K562 (cell line): ENCODE measurements at regions not wholly inside any gene's neighbourhood (a gene's known extent, or its start where the extent isn't known, plus 50 kb on each side); places are given as distances from the start of the nearest gene placed in this dataset.

ENCODE experiments used
- ATAC-seq: fragments of 200-7000 bp; cut with Tn5 transposase; 3 replicates; pipeline ENCODE4 v1.9.1; 2020; ENCODE audit warnings: moderate library complexity
- BruUV-seq: library from RNA; stranded (reverse); fragments of 400-500 nt; replicated peaks from 2 replicates; lab custom pipeline; 2021; lab: Mats Ljungman, UMichigan
- CTCF ChIA-PET: fragments of 300-600 bp; formaldehyde crosslinking; extraction: SDS; loops from one replicate; lab custom pipeline; 2021; ENCODE audit warnings: low intra/inter-chr PET ratio; lab: Yijun Ruan, JAX
- POLR2A ChIA-PET: fragments of 300-600, 350-650 bp; sonication (Branson Sonifier 250); formaldehyde crosslinking; extraction: SDS; loops from one replicate; lab custom pipeline; 2021; ENCODE audit warnings: antibody characterized with exemption, inconsistent platforms; lab: Yijun Ruan, JAX
- DNase-seq, 4 experiments: peaks; one replicate each; pipeline versions ENCODE4 v3.0.0 to v3.0.0-alpha.2; 2011 to 2018; ENCODE audit warnings: low spot score in 3 of 4, mixed read lengths in 3 of 4; ENCODE audit errors: extremely low read depth in 1 of 4
- FAIRE-seq: peaks from 2 replicates; lab custom pipeline; 2011; peaks lifted over from hg19 to GRCh38; lab: Jason Lieb, UNC
- H2AFZ ChIP-seq: 2 replicates; pipeline ENCODE4 v1.6.0; 2011; ENCODE audit warnings: low read depth, low read length, control low read depth, inconsistent platforms
- H3K27ac ChIP-seq: fragments of 200-600 bp; 3 replicates; pipeline ENCODE4 v1.8.0; 2011; ENCODE audit warnings: low read depth, mild to moderate bottlenecking, control low read depth, inconsistent platforms, low read length, moderate library complexity, mixed read lengths; ENCODE audit errors: extremely low read depth
- H3K27me3 ChIP-seq, 2 experiments: fragments of 300-600 bp in 1 of 2; 2 replicates in 1 of 2; 3 replicates in 1 of 2; pipeline versions ENCODE4 v1.6.0 to v1.8.0; 2011; ENCODE audit warnings: inconsistent platforms in 2 of 2, low read length in 2 of 2, mild to moderate bottlenecking in 1 of 2, mixed read lengths in 1 of 2, moderate library complexity in 1 of 2; ENCODE audit not compliant: control insufficient read depth in 2 of 2, insufficient read depth in 2 of 2
- H3K36me3 ChIP-seq: fragments of 300-600 bp; 3 replicates; pipeline ENCODE4 v1.8.0; 2011; ENCODE audit warnings: mild to moderate bottlenecking, low read length, inconsistent platforms; ENCODE audit not compliant: control insufficient read depth, insufficient read depth
- H3K4me1 ChIP-seq, 2 experiments: fragments of 200-600 bp in 1 of 2; replicated peaks in 1 of 2; 2 replicates in 1 of 2; 3 replicates in 1 of 2; pipeline versions ENCODE4 v1.5.1 to v1.8.0; 2011; ENCODE audit warnings: inconsistent platforms in 2 of 2, low read length in 2 of 2, mild to moderate bottlenecking in 1 of 2, mixed read lengths in 1 of 2, moderate library complexity in 1 of 2; ENCODE audit not compliant: control insufficient read depth in 2 of 2, insufficient read depth in 2 of 2
- H3K4me2 ChIP-seq: 2 replicates; pipeline ENCODE4 v1.6.1; 2011; ENCODE audit warnings: low read length, control low read depth, inconsistent platforms, mixed read lengths; ENCODE audit not compliant: insufficient read depth
- H3K4me3 ChIP-seq: fragments of 200-600 bp; sonication (generic), shearing (Covaris generic); 2 replicates; pipeline ENCODE4 v1.5.1; 2016; ENCODE audit warnings: control low read depth, inconsistent platforms
- H3K79me2 ChIP-seq: fragments of 200-600 bp; 3 replicates; pipeline ENCODE4 v1.8.0; 2011; ENCODE audit warnings: low read length, inconsistent platforms; ENCODE audit not compliant: control insufficient read depth, insufficient read depth
- H3K9ac ChIP-seq, 2 experiments: 2 replicates each; pipeline versions ENCODE4 v1.6.0 to v1.6.1; 2011; ENCODE audit warnings: low read depth in 2 of 2, low read length in 2 of 2, control low read depth in 1 of 2, inconsistent platforms in 1 of 2, mild to moderate bottlenecking in 1 of 2, mixed read lengths in 1 of 2; ENCODE audit not compliant: insufficient read depth in 1 of 2
- H3K9me1 ChIP-seq: one replicate; pipeline ENCODE4 v1.6.0; 2011; ENCODE audit warnings: inconsistent platforms, mild to moderate bottlenecking, low read length, moderate library complexity; ENCODE audit not compliant: control insufficient read depth, insufficient read depth
- H3K9me3 ChIP-seq: replicated peaks from 2 replicates; pipeline ENCODE4 v1.5.1; 2011; ENCODE audit warnings: low read depth, low read length, inconsistent platforms; ENCODE audit not compliant: control insufficient read depth, insufficient read depth
- H4K20me1 ChIP-seq: replicated peaks from 2 replicates; pipeline ENCODE4 v1.6.1; 2011; ENCODE audit warnings: low read length, inconsistent platforms, mixed read lengths; ENCODE audit not compliant: control insufficient read depth, insufficient read depth
- ATF4 ChIP-seq: fragments of 450-650 bp; formaldehyde crosslinking; IDR thresholded peaks from 2 replicates; pipeline ENCODE4 v1.4.0; 2022; ENCODE audit warnings: mild to moderate bottlenecking, moderate library complexity
- CREM ChIP-seq: IDR thresholded peaks from 2 replicates; pipeline ENCODE4 v1.6.1; 2014; ENCODE audit warnings: antibody characterized with exemption, low read depth
- DDX20 ChIP-seq: fragments of 450-650 bp; IDR thresholded peaks from 2 replicates; pipeline ENCODE4 v1.6.1; 2016; ENCODE audit warnings: missing genetic modification characterization, low read depth, mild to moderate bottlenecking, missing compliant biosample characterization, moderate library complexity
- EHMT2 ChIP-seq: fragments of 450-650 bp; IDR thresholded peaks from 2 replicates; pipeline ENCODE4 v1.6.1; 2018; ENCODE audit warnings: antibody characterized with exemption
- GATAD2A ChIP-seq: fragments of 450-650 bp; IDR thresholded peaks from 2 replicates; pipeline ENCODE4 v1.6.1; 2017
- YBX1 ChIP-seq: fragments of 450-650 bp; IDR thresholded peaks from 2 replicates; pipeline ENCODE4 v1.7.1; 2016; ENCODE audit warnings: mild to moderate bottlenecking
- ZNF175 ChIP-seq: fragments of 200-800 bp; sonication (Bioruptor generic); IDR thresholded peaks from 2 replicates; pipeline ENCODE4 v1.6.1; 2016; ENCODE audit warnings: low read depth, mild to moderate bottlenecking, missing genetic modification characterization, missing compliant biosample characterization
- whole genome bisulfite sequencing: fragments of 100-300 bp; shearing (Covaris generic); methylation state at CpG from one replicate; pipeline ENCODE4 v1.1.6; 2016; ENCODE audit warnings: low coverage, mixed read lengths; ENCODE audit not compliant: insufficient coverage; ENCODE audit errors: missing lambda C conversion rate; 5-methylcytosine and 5-hydroxymethylcytosine counted together
- in situ Hi-C: fragments of 300-500 bp; cut with MboI; formaldehyde crosslinking; loops from 4 replicates; pipeline ENCODE4 v1.15.0; 2018; ENCODE audit warnings: inconsistent platforms, mixed read lengths
- intact Hi-C: fragments of 100-400 bp; cut with micrococcal nuclease; formaldehyde crosslinking; loops from 2 replicates; pipeline ENCODE4 v1.14.2; 2022

DNA sequence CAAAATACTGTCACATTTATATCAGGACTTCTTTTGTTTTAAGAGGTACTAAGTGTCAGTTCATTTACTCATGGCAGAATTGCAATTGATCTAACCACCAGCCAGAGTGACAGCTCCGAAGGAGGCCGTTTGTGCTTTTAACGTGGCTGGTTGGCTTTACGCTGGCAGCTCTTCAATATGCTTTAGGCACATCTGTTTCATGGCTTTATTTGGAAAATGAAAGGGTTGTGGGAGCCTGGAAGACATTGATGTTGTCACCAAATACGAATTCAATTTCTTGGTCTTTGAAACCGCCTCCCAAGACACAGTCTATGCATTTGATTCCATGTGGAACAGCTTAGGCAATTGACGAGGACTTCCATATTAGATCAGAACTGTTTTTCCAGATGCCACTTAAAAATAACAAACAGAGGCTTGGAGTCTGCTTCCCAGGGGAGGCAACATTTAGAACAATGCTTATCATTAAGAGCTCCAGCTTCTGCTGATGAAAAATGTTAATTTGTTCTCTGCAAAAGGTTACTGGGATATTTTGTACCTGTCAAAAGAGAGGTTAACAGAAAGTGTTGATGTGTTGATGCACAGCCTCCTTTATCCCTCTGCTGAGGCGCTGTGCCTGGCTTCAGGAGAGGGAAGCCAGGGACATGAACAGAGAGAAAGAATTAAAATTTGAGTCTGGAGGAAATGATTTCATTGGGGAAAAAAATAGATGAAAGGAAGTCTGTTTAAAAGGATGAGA, 64.0 kb upstream of the TNFRSF19 start:
- Histone ChIP-seq H3K4me1 (no peaks in the 10 kb centered on the region), H4K20me1 (no peaks in the 10 kb centered on the region), H3K9me1 (no peaks in the 10 kb centered on the region), H3K36me3 (no peaks in the 10 kb centered on the region), H3K9me3 (no peaks in the 10 kb centered on the region), H2AFZ (no peak overlapping the region), H3K4me2 (no peak overlapping the region), H3K9ac (no peak overlapping the region), H3K27ac (no peak overlapping the region), H3K79me2 (no peaks in the 10 kb centered on the region), H3K27me3 (peaks cover 0 to 4% of the 10 kb centered on the region in 2 experiments; a peak in 1 of 5 replicates), H3K4me3 (no peak overlapping the region)
- ATAC-seq (no peak), FAIRE-seq (no peak), DNase-seq (no peak)
- WGBS, result 0% methylated on average over 8 of the region's 8 CpGs
- no peak for TF ChIP-seq GATAD2A
- TF ChIP-seq YBX1, result no peak
- TF ChIP-seq CREM, result no peak
- TF ChIP-seq EHMT2, result no peak
- TF ChIP-seq DDX20 (tag), result no peak
- no peak for TF ChIP-seq ATF4 (CRISPR knock-in tag)
- no peak for TF ChIP-seq ZNF175 (CRISPR knock-in tag)
- BruUV-seq, result no TSS peak
- in situ Hi-C loops, result no loop called here
- intact Hi-C loops, result no loop called here
- POLR2A ChIA-PET, result no interaction called here
- CTCF ChIA-PET, result interaction anchor here (0.6 kb wide), 1 partner anchor 9 kb away, joined by 3 read pairs; no protein-coding TSS in a partner anchor
